GM12872 (cell line): ENCODE measurements at regions not wholly inside any gene's neighbourhood (a gene's known extent, or its start where the extent isn't known, plus 50 kb on each side); places are given as distances from the start of the nearest gene placed in this dataset.

Experiments
- CTCF ChIP-seq: IDR thresholded peaks from 3 replicates; pipeline ENCODE4 v1.5.1; 2011; ENCODE audit warnings: low read depth, mild to moderate bottlenecking, low read length, moderate library complexity; ENCODE audit not compliant: insufficient read depth

GRCh38 chr18:56173542-56174220 is 464.7 kb downstream of the TXNL1 start:
- TF ChIP-seq CTCF, result no peak

GRCh38 chr18:56172527-56172926 is 465.9 kb downstream of the TXNL1 start:
- no peak for TF ChIP-seq CTCF

DNA sequence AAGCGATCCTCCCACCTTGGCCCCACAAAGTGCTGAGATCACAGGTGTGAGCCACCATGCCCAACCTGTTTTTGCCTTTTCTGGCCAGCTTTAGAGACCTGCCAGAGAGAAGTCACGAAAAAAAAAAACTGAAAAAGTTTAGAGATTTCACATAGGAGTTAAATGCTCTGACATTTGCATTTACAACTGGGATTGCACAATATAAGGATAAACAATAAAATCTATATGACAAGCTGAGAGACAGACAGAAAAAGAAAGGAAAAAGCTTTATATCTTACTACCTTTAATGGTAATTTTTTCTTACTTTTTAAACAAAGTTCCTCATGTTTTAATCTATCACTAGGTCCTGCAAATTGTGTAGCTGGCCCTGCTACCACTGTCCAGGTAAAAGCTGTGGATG is 466.5 kb downstream of the TXNL1 start:
- no peak for TF ChIP-seq CTCF

DNA sequence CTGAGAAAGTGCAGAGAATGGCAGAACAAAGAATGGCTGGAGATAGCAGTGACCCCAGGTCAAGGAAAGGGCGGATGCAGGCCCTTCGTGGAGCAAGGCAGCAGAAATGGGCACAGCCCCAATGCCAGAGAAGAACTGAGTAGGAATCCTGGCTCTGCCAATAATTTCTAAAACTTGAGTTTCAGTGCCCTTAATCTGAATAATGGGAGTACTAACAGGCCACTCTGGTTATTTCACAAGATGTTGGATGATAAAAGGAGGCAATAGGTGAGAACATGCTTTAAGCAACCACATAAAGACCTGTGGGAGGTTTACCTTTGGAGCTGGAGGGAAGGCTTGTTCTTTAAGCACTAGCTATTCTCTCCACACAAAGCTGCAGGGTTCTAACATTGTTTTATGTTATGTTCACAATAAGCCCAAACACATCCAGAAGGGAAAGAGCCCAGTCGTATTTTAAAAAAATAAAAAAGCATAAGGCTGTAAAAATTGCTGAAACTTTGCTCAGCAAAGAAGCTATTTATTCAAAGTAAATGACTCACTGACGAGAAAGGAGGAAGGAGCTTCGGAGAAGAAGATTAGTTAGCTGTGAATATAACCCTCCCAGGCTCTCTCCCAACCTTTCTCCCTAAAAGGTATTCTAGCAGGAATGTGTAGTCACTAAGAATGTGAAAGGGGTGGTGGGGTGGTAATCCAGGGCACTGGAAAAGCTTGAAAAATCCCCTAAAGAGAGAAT is 470.2 kb downstream of the TXNL1 start:
- no peak for TF ChIP-seq CTCF

DNA sequence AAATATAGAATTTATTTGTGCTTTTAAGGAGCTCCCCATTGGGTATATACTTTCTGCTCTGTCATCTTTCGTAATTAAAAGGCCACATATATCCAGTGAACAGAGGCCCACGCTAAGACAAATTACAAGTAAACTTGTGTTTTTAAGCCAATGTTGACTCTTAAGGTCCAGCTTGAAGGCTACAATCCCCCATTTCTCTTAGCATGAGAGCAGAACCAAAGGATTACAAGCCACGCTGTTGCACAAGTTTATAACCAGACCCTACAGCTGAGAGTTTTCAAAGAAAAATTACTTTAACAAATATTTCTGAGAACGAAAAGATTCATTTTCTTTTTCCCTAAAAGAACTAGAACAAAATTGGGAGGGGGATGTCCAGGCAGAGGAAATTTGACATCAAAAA is 471.0 kb downstream of the TXNL1 start:
- no peak for TF ChIP-seq CTCF

DNA sequence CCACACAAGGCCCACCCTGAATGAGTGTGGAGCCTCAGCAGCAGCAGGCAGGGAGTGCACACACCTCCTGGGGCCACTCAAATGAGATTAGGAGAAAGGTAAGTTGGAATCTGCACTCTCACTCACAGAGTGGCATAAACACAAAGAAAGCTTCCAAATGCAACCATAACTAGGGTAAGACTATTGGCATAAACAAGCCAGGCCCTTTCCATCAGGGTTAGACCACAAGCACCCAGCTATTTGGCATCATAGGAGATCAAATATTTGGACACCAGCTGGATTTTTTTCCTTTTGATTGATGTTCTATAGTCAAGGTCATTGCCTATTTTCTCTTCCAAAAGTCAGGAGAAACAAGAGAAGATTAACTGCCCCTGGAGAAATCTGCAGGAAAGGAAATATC is 471.5 kb downstream of the TXNL1 start:
- no peak for TF ChIP-seq CTCF

GRCh38 chr18:56165601-56166355 is 472.6 kb downstream of the TXNL1 start:
- no peak for TF ChIP-seq CTCF
